ENCODE measurements at regions not wholly inside any gene's neighbourhood (a gene's known extent, or its start where the extent isn't known, plus 50 kb on each side); places are given as distances from the start of the nearest gene placed in this dataset.

DNA sequence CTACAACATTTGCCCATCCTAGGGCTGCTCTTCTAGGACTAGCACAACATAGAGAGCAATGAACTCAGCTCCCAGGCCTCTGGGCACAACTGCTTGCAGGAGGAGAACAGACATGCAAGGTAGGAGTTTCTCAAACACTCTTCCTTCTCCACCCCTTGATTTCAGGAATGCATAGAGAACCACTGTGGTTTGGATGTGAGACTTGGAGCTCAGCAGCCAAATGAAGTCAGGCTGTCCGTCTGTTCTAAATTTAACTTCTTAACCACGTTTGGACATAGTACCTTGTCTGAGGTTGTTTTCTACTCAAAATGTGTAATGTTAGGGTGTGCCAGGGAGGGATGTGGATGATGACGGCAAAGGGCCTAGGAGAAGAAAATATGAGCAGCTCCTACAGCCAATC, 515.1 kb upstream of the TNC start:
- DNase-seq (ENCODE audit: low read depth in 4 of 4, low spot score in 3 of 4) = no peak

DNA sequence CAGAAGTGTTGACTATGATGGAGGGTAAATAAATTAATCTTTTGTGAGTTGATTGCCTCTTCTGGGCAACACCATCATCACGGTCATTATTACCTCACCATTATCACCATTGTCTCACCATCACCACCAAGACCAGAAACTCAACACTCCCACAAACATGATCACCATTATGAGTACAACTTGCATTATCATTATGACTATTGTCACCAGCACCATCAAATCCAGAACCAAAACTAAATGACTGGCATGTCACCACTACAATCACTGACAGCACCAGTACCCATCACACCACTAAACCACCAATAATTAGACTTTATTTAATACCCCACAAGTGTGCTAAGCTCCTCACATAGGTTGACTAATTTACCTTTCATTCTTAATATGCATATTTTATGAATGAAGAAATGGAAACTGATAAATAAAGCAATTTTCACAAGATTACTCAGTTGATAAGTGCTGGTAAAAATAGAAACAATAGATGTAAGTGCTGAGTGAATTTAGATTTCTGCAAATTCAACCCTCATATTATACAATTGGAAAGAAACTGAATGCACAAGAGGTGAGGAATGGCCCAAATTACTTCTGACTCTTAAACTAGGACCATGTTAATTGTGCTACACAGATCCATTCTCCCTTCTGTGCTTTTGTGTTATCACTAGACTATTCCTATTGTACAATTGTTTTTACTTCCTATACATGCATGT, 517.8 kb upstream of the PAPPA start:
- no peak for DNase-seq (ENCODE audit: low read depth in 4 of 4, low spot score in 3 of 4)

DNA sequence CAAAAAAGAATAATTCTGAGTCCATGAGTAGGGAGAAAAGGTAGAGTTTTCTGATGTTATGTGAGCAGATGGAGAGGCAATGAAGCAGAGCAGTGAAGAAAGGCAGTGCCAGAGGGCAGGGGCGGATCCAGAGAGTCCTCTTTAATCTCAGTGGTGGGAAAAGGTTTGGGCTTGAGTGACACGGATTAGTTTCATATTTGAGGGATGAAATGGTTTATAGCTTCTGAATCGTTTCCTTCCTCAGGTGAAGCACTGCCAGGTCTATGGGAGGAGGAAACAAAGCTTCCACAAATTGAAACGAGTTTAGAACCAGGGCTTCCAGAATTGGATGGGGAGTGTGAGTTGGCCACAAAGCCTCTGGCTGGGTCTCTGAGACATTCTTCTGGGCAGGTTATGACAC, 517.0 kb upstream of the PAPPA start:
- DNase-seq (ENCODE audit: low read depth in 4 of 4, low spot score in 3 of 4) = no peak

DNA sequence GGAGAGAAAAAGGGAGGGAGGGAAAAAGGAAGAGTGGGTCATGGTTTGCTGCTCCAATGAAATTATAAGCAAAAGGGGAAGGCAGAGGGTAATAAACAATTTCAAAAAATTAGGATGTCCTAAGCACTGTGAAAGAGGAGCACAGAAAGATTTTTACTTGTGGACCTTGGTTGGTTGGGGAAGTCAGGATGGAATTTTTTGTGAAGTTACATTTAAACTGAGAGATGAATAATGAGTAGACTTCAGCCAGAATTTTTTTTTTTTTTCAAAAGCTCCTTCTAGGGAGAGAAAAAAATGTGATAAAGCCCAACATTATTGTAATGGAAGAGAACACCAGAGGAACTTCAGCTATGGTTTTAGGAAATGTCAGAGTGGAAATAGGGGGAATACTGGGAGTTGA, 515.9 kb upstream of the PAPPA start:
- DNase-seq (ENCODE audit: low read depth in 4 of 4, low spot score in 3 of 4) = no peak

DNA sequence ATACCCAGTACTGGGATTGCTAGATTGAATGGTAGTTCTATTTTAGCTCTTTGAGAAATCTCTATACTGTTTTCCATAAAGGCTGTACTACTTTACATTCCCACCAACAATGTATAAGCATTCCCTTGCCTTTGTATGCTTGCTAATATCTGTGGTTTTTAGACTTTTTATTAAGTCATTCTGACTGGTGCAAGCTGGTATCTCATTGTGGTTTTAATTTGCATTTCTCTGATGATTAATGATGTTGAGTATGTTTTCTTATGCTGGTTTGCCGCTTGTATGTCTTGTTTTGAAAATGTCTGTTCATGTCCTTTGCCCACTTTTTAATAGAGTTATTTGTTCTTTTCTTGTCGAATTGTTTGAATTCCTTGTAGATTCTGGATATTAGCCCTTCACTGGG, 512.7 kb upstream of the PAPPA start:
- DNase-seq (ENCODE audit: low read depth in 4 of 4, low spot score in 3 of 4) = no peak

DNA sequence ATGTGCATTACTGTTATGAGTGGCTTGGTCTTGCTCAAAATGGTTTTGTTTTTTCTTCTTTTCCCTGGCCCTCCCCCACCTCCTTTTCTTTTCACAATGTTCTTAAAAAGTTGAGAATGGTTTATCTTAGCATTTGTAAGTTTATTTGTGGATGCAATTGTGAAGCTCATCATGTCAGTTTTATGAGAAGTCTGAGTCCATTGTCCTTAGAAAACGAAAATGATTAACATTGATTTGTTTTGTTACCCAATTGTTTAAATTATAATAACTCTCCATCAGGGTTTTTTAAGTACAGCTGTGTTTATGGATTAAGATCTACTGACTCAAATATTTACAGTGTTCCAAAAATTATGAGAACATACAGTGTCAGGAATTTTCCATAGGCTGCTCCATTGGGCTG, 511.3 kb upstream of the PAPPA start:
- DNase-seq (ENCODE audit: low read depth in 4 of 4, low spot score in 3 of 4) = no peak

DNA sequence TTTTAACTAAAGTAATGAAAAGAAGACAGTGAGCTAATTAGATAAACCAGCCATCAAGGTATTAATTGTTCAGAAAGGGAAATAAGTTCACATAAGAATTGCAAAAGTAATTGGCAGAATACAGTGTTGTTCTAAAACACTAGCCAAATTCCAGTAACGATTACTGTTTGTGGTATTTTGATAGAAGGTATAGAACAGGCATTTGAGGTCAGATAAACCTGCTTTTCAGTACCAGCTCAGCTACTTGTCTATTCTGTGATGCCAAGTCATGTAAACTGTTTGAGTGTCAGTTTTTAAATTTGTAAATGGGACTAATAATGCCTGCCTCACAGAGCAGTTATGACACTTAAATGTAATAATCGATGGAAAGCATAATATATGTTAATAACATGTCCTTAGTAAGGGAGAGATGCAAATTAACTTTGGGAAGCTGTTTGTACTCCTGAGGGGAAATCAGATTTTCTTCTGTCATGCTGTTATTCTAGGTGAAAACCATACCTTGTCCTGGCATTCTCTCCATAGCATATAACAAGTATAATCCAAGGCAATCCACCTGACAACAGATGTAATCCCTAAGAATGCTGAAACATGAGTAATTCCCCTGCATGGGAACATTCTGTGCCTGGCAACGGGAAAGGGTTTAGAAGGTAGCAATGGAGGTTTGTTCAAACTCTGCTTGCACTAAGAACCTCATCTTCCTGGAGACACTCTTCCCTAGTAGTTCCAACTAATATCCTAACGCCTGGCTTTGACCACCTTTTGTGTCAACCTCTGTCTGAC, 509.5 kb upstream of the PAPPA start:
- no peak for DNase-seq (ENCODE audit: low read depth in 4 of 4, low spot score in 3 of 4)

DNA sequence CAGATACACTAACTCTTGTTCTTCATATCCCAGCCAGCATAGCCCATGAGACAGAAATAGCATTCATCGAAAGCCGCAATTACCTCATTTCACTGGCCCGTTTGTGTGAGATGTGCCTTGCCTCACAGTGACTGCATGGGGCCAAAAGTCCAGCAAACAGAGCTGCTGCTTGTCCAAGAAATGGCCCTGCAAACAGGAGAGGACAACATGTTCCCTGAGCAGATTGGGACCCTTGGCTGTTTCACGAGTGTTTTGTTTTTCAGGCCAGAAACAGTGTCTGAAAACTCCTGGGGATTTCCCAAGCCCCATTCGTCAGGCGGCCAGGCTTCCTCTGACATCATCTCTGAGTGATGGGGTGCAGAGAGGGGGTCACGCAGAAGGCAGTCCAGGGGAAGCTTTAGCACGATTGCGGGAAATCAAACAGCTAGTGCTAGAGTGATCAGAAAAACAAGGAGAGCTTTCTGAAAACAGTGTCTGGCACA, 503.6 kb upstream of the PAPPA start:
- DNase-seq (ENCODE audit: low read depth in 4 of 4, low spot score in 3 of 4) = no peak

DNA sequence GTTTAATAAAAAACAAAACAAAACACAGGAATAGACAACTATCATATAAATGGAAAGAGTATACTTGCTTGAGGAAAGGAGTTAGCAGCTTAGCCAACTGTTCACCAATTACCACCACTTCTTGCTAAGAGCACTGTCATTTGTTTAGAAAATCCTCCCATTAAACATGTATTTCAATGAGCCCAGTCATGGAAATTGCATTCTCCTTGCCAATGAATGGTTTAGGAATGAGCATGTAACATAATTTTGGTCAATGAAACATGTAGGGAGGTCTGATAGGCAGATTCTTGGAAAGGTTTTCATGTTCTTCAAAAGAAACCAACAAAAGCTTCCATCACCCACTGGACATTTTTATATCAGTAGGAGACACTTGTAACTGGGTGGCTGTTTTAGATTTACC, 502.8 kb upstream of the PAPPA start:
- DNase-seq (ENCODE audit: low read depth in 4 of 4, low spot score in 3 of 4) = no peak

DNA sequence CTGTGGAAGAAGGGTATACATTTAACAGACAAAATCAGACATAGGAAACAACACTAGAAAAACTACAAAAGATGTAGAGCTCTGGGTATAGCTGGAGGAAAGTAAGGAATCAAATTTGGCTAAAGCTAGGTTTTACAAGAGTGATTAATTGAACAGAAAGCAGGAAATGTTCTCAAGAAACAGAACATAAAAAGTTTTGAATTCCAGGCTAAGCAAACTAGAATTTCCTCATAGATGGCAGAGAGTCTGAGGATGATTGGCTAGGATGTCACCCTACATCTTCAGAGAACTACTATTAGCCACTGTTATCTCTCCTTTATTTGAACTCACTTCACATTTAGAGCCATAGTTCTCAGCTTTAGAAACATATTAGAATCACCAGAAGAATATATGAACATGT, 502.1 kb upstream of the PAPPA start:
- DNase-seq (ENCODE audit: low read depth in 4 of 4, low spot score in 3 of 4) = no peak

DNA sequence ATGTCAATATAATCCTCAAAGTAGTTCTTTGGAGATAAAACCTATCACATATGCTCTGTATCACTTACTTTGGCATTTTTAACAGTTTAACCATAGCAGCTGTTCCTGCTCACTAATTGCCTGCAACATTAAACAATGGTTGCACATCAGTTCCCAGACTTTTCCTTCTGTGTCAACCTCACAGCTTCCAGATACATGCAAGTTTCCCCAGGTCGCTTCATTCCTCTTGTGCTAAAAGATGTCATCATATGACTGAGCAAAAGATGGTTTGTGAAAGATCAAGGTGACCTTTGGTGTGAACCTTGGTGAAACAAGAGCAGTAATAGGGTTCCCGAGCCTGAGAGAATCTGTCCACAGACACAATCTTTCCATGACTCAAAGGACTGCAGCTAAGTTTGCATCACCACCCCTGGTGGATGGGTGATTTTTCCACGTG, 500.4 kb upstream of the PAPPA start:
- DNase-seq (ENCODE audit: low read depth in 4 of 4, low spot score in 3 of 4) = no peak

DNA sequence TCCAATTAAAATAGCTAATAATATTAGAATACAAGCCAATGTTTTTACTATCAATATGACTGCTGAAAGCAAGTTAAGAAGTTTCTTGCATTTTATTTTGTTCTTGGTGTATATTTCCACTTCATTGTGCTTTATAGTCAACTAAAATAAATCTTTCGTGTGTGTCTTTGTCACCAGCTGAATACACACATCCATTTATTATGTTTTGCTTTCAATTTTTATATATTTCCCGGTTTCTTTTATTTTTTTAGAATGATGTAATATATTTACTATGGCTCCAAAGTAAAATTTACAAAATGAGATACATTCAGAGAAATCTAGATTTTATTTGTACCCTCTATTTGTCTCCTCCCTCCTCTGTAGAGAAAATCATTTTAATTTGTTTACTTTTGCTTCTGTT, 495.9 kb upstream of the PAPPA start:
- DNase-seq (ENCODE audit: low read depth in 4 of 4, low spot score in 3 of 4) = no peak

DNA sequence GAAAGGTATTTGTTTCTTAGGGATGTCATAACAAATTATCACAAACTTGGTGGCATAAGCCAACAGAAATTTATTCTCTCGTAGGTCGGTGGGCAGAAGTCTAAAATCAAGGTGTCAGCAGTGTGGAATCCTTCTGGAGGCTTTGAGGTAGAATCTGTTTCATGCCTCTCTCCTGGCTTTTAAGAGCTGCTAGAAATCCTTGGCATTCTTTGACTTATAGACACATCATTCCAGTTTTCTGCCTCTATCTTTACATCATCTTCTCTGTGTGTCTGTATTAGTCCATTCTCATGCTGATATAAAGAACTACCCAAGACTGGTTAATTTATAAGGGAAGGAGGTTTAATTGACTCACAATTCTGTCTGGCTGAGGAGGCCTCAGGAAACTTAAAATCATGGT, 488.1 kb upstream of the PAPPA start:
- DNase-seq (ENCODE audit: low read depth in 4 of 4, low spot score in 3 of 4) = no peak

DNA sequence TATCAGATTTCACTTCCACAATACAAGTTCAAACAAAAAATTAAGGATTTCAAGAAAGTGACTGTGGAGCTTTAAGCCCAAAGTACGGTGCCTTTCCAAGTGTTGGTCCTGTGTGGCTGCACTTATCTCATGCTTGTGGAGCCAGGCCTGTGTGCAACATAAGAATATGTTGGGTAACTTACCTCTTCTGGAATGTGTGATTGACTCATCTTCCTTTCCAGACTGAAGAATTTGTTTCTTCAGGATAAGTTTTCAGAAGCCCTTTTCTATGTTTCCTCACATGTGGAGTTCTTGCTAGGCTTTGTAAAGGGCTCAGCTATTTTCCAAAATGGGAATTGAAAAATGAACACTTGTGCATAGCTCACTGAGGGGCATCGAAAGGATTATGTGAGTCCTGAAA, 485.1 kb upstream of the PAPPA start:
- DNase-seq (ENCODE audit: low read depth in 4 of 4, low spot score in 3 of 4) = no peak

DNA sequence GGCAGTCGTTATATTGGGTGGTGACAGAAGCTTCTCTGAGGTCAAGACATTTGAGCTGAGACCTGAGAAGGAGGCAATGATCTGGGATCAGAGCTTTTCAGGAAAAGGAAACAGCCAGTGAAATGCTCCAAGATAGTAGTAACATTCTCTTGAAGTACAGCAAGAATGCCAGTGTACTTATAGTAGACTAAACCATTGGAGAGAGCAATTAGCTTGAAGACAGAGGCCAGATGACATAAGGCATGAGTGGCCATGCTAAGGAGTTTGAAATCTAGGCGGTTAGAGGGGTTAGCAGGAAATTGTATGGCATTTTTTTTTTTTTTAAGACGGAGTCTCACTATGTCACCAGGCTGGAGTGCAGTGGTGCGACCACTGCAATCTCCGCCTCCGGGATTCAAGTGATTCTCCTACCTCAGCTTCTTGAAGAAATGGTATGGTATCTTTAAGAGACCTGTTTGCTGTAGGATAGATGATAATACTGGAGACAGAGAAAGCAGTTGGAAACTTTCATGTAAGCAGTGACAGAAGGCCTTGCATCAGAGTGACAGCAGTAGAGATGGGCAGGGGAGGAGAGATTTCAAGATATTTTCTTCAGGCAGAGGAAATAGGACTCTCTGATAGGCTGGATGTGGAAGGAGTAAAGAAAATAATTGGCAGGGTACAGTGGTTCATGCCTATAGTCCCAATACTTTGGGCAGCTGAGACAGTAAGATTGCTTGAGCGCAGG, 482.2 kb upstream of the PAPPA start:
- no peak for DNase-seq (ENCODE audit: low read depth in 4 of 4, low spot score in 3 of 4)

DNA sequence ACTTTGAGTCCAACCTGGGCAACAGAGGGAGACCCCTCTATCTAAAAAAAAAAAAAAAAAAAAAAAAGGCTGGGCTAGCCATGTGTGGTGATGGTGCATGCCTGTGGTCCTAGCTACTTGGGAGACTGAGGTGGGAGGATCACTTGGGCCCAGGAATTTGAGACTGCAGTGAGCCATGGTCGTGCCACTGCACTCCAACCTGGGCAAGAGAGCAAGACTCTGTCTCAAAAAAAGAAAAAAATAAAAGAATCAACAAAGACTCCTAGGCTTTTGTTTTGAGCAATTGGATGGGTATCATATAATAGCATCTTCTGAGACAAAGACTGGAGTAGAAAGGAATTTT, 481.7 kb upstream of the PAPPA start:
- DNase-seq (ENCODE audit: low read depth in 4 of 4, low spot score in 3 of 4) = no peak

DNA sequence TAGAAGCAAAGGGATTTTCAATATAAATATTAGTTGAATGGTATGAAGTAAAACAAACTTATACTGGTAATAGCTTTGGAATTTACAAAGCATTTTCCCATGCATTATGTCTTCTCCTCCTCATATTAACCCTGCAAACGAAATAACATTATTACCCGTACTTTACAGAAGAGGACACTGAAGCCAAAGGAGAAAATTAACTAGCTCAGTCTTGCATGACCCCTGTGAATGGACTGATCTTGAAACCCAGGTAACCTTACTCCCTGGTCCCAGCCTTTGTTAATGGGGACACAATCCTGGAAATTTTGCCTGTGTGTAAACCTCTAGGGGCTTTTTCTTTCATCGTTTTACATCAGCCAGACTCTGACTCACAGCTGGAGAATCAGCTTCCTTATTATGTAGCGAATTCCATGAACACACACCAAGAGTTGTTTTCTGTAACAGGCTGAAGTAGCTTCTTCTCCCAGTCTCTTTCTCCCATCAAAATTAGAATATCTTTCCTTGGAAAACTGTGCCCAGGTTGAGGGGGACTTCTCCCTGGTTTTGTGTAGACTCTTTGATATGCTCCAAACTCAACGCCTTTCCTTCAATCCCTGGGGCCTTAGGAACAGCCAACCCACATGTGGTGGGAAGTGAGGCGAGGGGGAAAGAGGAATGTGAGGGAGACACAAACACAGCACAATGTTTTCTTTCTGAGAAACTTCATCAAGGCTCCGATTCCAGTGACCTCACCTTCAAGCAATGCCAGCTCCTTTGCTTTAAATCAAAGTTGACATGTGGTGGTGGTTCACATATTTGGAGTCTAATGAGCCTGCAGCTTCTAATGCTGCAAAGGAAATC, 480.9 kb upstream of the PAPPA start:
- DNase-seq (ENCODE audit: low read depth in 4 of 4, low spot score in 3 of 4) = peak in 2 of 4 donors; percentile 23 to 43

DNA sequence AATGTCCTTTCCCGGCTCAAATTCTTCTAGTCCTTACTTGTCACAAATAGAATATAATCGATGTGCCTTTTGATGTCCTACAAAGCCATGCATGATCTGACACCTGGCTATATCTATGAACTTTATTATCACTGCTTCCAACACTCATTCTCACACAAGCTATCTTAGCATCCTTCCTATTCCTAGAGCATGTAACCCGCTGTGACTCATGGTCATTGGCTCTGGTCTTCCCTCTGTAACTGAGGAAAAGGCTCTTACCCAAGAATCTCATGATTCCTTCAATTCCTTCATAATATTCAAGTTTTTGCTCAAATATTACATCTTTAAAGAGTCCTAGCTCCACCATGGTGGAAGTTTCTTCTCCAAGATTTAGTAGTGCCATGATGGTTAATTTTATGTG, 480.0 kb upstream of the PAPPA start:
- no peak for DNase-seq (ENCODE audit: low read depth in 4 of 4, low spot score in 3 of 4)

DNA sequence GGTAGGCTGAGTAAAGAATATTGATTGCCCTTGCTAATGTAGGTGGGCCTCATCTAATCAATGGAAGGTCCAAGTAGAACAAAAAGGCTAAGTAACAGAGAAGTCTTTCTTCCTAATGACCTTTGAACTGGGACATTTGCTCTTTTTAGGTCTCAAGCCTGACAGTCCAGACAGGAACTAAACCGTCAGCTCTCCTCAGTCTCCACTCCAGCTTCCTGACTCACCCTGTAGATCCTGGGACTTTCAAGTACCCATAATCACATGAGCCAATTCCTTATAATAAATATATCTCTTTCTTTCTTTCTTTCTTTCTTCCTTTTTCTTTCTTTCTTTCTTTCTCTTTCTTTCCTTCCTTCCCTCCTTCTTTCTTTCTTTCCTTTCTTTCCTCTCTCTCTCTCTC, 479.5 kb upstream of the PAPPA start:
- no peak for DNase-seq (ENCODE audit: low read depth in 4 of 4, low spot score in 3 of 4)

DNA sequence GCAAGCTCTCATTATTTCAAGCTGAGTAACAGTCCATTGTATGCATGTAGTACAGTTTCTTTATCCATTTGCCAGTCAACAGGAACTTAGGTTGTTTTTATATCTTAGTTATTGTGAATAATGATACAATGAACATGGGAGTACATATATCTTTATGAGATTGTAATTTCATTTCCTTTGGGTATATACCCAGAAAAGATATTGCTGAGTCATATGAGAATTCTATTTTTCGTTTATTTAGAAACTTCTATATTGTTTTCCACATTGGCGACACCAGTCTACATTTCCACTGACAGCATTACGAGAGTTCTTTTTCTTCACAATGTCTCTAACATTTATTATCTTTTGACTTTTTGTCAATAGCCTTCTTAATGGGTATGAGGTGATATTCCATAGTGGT, 477.8 kb upstream of the PAPPA start:
- DNase-seq (ENCODE audit: low read depth in 4 of 4, low spot score in 3 of 4) = no peak

DNA sequence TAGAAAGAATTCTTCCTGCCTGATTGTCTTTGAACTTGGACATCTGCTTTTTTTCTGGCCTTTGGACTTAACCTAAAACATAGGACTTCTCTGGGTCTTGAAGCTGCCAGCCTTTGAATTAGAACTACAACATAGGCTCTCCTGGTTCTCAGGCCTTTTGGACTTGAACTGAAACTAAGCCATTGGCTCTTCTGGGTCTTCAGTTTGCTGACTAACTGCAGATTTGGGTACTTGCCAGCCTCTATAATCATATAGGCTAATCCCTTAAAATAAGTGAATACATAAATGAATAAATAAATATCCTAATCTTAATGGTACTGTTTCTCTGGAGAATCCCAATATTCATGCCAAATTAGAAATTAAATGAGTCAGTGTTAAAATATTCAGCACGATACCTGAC, 473.4 kb upstream of the PAPPA start:
- no peak for DNase-seq (ENCODE audit: low read depth in 4 of 4, low spot score in 3 of 4)

Data from right renal pelvis (tissue), 4 donors.